Stimulated activated CD8-positive, alpha-beta memory T cell treated with anti-CD3 and anti-CD28 coated beads, Interleukin-4, amount 100 ng/mL, for 24 hours (primary cell): ENCODE measurements at regions not wholly inside any gene's neighbourhood (a gene's known extent, or its start where the extent isn't known, plus 50 kb on each side); places are given as distances from the start of the nearest gene placed in this dataset.

Experiments used
- DNase-seq: peaks from one replicate; pipeline ENCODE4 v3.0.0-alpha.2; 2020; ENCODE audit warnings: low read depth

DNA sequence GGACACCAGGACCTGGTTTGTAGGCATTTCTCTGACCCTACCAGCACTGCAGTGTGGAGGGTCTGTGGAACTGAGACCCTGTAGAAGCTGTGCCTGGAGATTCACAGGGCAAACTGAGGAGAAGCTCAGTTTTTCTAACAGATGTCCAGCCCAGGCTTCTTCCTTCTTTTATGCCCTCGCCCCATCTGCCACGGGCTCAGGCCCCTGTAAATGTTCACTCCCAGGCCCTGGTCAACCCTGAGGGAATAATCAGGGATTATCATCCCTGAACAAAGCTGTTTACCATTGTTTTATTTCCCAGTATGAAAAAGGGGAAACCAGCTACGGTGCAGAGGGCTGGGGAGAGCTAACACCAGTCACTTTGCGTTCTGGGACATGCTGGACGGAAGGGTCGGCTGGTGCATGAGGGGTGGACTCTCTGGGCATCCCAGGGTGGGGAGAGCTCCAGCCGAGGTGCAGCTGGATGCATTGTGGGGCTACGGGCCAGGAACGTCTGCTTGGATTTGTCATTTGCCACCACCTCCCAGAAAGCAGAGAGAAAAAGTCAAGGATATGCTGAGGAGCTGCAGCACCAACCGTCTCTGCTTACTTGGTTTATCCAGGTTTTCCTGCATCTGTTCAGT, 183.8 kb downstream of the TFCP2L1 start:
- DNase-seq: no peak

DNA sequence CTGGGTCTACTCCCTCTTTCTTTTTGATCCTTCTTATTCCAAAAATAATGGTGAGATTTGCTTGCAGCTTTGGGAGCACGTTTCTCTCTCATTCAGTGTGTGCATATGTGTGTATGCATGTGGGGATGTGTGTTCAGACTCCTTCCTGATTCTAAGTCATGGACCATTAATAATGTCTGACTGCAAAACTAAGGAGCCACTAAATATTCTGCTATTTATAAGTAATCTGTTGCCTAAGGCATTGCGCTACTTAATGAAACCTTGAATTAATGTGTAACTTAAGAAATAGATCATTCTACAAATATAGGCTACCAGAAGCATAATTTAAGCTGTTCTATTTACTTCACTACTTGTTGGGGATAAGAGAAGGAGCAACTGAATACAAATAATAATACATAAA, 182.1 kb downstream of the TFCP2L1 start:
- DNase-seq: no peak

DNA sequence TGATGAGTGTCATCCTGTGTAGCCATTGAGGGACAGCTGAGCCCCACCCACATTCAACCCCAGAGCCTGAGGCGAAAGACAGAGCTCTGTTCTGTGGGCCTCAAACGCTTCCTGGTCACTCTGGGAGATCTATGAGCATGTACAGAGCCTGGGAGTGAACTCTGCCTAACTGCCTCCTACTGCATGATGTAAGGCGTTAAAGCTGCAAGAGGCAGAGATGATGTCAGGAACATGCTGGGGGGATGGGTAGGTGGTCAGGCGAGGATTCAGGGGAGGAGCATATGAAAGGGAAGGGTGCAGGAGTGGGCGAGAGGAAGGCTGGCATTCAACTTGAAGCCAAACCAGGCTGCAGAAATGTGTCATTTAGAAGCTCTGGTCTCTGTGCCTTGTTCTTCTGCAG, 181.0 kb downstream of the TFCP2L1 start:
- DNase-seq: no peak

DNA sequence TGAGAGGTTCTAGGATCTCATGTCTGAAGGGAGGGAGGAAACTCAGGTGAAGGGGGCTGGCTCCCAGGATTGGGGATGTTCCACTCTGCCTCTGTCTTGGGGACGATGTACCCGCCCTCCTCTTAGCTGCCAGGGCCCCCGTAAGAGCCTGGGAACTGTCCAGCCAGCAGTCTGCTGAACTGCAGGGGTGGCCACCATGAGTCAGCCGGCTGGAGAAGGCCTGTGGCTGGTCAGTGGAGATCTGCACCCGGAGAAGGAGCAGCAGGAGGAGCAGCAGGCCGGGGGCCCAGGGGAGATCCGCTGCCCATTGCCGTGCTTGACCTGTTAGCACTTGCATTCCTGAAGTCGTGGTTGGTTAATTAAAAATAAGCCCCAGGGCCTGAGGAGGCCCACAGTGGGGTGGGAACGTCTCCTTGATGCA, 180.3 kb downstream of the TFCP2L1 start:
- DNase-seq: no peak

DNA sequence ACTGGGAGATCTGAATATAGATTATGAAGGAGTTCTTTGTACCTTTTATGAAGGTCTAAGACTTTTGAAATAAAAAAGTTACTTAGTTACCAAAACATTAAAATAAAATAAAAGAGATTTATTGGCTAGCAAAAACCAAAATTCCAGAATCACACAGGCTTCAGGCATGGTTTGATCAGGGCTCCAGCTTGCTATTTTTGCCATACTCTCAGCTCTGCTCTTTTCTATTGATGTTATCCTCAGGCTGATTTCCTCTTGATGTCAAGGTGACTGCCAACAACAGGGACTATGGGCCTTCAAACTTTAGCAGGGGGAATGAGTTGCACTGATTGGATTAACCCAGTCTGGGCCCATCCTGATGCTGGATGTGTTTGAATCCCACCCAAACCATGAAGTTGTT, 174.1 kb downstream of the TFCP2L1 start:
- DNase-seq: no peak

DNA sequence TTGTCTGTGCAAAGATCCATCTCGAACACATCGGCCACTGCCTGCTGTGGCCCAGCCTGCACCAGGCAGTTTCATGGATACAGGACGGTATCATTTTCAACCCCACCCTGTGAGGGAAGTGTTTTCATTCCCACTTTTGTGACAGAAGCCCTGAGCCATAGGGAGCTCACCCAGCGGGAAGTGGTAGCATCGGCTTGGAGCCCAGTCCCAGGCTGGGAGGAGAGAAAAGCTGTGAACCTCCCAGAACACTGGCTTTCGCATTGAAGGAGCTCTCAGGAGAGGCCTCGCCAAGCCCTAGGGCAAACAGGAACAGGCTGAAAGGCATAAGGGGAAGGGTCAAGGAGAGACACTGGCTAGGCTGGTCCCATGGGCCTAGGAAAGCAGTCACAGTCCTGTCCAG, 166.1 kb downstream of the TFCP2L1 start:
- DNase-seq: no peak

DNA sequence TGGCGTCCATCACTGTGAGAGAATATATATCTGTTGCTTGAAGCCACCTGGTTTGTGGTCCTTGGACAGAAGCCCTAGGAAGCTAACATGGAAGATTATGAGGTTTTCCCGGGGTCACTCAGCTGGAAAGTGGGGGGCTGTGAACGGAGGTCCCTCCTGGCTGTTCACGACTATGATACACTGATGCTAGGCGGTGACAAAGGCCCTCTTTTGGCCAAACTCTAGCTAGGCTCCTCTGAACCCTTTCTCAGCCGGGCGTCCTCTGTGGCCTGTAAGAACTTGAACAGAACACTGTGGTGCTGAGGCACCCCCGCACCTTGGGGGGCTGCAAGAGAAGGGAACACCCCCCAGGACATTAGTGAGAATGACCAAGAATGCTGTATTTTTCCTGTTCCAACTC, 164.6 kb downstream of the TFCP2L1 start:
- no peak for DNase-seq

DNA sequence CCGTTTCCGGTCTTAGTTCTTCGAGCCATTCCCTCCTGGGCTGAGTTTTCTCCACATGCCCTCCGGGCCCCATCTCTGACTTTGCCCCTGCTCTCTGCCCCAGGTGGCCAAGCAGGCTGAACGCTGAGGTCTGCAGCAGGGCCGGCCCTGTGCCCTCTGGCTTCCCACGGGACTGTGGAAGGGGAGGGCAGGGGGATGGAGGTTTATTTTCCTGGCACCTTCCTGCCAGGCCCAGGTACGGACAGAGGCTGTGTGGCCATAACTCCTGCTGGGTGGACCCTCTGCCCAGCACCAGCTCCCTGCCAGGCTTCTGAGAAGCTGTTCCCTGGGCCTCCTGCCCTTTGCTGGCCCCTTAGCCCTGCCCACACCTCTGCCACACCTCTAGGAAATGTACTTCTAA, 164.0 kb downstream of the TFCP2L1 start:
- DNase-seq: no peak

DNA sequence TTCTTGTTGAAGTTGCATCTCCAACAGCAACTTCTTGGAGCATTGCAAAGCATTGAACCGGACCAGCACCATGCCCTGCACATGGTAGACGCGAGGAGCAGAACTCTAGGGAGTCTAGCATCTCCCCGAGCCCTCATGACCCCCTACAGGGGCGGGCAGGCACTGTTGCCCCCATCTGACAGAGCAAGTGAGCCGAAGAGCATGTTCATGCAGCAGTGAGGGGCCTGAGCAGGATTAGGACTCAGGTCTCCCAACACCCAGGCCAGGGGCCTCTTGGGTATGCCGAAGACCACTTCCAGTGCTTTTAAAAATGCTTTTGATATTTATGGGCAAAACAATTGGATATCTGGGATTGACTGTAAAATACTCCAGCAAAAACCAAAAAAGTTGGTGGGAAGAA, 163.3 kb downstream of the TFCP2L1 start:
- DNase-seq: no peak

DNA sequence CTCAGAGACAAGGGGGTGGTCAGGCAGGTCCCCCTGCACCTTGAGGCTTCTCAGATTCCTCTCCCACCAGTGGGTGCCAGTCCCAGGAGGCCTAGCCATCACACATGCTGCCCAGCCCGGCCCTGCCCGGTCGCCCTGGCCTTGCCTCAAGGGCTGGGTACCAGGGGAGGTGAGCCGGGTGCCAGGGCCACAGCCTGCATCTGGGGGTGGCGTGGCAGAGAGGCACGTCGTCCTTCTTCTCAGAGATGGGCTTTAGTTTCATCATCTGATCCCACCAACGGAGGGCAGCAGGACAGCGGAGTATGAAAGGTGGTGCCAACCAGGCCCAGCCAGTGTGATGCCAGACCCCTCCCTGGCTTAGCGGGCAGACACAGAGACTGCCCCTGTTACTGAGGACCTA, 161.7 kb downstream of the TFCP2L1 start:
- no peak for DNase-seq

DNA sequence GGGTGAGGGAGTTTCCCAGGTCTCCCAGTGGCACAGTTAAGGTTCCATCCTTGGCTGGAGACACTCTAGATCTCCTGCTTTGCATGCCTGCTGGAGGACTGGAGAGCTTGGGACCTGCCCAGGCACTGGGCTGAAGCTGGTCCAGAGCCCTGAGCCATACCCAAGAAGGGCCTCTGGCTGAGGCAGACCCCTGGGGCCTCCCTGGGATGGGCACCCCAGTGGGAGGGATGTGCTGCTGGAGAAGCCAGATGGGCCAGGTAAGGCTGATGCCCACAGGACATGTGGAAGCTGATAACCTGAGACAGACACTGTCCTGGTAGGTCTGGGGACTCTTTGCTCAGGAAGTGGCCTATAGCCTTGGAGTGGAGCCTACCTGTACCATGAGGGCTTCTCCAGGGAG, 160.7 kb downstream of the TFCP2L1 start:
- no peak for DNase-seq

DNA sequence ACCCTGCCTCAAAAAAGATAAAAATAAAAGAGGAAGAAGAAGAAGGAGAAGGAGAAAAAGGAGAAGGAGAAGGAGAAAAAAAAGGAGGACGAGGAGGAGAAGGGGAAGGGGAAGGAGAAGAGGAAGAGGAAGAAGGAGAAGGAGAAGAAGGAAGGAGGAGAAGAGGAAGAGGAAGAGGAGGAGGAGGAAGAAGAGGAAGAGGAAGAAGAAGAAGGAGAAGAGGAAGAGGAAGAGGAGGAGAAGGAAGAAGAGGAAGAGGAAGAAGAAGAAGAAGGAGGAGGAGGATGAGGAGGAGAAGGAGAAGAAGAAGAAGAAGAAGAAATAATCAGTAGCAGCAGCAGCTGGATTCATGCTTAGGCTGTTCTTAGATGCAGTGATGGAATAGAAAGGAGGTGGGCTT, 159.7 kb downstream of the TFCP2L1 start:
- no peak for DNase-seq

DNA sequence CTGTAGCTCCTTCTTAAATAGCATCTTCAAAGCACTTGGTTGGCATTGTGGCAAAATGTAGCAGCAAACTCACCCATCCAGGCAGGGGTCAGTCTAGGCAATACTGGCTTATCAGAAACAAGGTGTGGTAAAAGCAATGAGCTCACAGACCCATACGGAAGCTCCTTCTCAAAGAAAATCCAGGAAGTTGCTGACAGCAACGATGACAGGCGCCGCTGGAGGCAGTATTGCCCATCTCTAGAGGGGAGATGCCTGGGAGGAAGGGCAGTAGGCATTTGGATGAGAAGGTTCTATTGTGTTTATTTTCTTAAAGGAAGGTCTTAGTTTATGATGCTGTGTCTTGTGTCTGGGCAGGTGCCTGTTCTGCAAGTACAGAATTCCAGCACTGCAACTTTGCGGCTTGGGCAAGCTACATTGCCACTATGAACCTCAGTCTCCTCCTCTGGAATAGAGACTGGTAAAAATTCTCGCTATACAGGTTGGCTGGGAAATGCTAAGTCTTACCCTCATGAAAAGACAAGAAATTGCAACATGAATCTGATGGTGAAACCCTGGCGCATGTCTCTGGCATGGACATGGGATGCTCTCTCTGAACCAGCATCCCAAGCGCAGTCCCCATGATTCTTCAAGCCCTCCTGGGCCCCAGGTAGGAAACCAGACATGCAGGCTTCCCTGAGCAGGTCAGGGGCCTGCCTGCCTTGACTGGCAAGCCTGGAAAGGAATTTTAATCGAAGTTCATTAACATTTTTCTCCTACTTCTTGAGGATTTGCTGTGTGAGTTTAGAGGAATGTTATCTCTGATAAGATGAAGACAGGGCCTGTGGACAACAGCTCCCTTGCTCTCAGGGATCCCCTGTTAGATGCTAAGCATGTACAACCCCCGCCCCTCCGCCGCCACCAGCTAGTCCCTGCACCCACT, 156.0 kb downstream of the TFCP2L1 start:
- no peak for DNase-seq

DNA sequence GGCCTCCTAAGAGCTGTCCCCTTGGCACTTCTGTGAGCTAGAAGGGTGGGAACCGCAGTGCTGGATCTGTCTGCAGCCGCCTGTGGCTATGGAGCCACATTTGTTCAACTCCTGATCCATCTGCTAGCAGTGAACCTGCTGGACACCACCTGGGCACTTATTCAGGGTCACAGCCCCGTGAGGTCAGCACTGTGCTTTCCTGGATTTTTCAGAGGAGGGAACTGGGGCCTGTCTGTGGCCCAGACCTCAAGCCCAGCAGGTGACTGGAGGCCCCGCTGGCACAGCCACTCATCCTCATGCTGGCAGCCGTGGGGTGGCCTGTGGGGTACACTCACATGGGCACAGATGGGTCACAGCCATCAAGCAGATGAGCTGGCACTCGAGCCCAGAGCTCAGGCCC, 155.3 kb downstream of the TFCP2L1 start:
- DNase-seq: no peak

DNA sequence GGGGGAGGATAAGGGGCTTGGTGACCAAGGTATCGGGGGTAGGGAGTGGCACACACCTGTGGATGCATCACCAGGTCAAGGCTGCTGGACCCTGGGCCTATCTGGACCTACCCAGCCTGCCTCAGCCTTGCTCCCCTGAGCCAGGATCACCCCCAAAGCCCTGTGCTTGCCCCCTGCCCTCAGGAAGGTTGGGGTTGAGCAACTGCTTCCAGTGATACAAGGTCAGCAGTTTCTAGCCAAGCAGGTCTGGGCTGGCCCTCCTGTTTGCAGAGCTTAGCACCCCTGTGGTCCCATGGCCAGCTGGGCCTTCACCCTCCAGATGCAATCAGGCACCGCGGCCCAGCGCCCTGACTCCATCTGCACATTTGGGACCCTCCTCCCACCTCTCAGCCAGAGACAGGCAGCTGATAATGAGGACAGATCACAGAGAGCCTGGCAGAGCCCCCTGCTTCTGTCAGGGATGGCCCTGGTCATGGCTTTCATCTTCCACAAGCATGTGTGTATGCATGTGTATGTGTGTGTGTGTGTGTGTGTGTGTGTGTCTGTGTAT, 154.6 kb downstream of the TFCP2L1 start:
- DNase-seq: no peak

DNA sequence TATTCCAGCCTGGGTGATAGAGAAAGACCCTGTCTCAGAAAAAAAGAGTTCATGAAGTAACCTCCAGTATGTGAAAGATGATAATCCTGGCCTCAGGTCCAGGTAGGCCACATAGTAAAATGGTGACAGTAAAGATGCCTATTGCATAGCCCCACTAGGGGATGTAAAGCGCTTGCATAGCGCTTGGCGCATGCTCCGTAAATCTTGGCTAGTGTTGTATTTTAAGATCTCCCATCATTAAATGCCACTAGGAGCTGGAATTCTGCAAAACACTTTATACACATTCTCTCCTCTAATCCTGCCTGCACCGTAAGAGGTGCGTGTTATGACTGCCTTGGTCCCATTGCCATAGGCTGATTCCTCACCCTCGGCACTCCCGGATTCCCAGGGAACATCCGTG, 153.6 kb downstream of the TFCP2L1 start:
- DNase-seq: no peak

DNA sequence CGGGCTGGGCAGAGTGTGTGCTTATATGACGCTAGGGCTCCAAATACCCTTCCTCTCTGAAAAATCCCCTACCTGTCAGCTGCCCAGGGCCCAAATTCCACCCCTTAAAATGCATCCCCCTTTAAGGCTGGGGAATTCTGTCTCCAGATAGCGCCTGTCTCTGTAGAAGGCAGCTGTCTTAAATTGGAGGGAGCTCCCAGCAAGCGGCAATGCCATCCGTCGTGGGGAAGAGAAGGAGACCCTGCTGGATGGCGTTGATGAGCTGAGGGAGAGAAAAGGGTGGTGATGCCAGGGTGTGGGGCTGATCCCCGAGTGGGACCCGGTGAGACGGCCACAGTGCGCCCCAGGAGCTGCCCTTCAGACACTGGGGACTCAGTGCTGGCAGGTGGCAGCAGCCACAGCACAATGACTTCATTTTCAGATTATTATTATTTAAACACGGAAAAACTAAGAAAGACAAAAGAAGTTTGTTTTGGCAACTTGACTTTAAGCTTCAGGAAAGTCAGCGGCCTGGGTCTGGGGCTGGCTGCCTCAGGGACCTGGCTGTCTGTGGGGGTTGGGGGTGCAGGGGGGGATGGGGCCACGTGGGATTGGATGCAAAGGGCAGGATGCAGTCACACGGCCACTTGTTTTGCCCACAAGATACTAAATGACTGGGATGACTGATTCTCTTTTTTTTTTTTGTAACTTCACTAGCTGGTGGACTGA, 152.8 kb downstream of the TFCP2L1 start:
- DNase-seq: no peak

DNA sequence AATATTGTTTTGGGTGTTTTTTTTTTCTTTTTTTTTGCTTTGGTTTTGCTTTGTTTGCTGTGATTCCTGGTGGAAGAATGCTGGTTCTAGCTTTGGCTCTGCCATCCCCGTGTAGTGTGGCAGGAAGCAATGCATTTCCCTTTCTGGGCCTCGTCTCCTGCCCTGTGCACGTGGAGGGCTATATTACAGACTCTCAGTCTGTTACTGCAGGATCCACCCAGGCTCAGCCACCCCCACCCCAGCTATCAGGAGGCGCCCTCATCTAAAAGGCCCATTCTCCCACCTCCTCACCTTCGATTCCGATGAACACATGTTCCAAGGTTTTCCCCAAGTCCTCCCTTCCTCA, 152.3 kb downstream of the TFCP2L1 start:
- DNase-seq: no peak

DNA sequence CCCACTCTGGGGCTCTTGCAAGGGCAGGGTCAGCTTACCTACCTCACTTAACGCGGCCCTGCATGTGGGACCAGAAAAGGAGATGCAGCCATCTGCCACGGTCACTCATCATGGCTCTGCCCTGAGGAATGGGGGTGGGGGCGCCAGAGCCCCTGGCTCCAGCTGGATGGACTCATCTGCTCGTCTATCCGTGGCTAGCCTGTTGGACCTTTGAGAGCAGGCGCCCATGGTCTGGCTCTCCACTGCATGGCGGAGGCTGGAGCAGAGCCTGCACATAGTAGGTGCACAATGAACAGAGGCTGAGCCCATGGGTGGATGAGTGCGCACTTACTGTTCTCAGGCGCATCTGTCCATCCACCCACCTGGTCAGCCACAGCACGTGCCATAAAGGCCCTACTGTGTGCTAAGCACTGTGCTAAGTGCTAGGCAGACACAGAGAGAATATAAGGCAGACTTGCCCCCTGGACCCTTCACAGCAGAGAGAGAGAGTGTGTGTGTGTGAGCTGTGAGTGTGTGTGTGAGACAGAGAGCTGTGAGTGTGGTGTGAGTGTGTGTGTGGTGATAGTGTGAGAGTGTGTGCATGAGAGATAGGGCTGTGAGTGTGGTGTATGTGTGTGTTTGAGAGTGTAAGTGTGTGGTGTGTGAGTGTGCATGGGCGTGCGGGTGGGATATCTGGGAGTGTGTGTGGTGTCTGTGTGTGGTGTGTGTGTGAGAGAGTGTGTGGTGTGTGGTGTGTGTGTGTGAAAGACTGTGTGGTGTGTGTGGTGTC, 151.3 kb downstream of the TFCP2L1 start:
- no peak for DNase-seq

DNA sequence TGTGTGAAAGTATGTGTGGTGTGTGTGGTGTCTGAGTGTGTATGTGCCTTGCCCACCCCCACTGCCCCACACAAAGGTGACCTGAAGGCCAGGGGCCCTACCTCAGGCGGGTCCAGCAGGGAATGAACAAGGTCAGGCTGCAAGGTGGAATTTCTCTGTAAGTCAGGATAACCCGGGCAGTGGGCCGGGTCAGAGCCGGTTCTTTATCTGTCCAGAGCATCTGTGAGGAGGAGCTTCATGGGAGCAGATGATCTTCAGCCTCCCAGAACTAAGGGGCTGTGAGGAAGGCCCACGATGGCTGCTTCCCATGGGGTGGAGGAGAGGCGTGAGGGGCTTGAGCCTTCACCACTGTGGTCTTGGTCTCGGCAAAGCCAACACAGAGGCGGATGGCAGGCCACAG, 150.3 kb downstream of the TFCP2L1 start:
- DNase-seq: no peak

DNA sequence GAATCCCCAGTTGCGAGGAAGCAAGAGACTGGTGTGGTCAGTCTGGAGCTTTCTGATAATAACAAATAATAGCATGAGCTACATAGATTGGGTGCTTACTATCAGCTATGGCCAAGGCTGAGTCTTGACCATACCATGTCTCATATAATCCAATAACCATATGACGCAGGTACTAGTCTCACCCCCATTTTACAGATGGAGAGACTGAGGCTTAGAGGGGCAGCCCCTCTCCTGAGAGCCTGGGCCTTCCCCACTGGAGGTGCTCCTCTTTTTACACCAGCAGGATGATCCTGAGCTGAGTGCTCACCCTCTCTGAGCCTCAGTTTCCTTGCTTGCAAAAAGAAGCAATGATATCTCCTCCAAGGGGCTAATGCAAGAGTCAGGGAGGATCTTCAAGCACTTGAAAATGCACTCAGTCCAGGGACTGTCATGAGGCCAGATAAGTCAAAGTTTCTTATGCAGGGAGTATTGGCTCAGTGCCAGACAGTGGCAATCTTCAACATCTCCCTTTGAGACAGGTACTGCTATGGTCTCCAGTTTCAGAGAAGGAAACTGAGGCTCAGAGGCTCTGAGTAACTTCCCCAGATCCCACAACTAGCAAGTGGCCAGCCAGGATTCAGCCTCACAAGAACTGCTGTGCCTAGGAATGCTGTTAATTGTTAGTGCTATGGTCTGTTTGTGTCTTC, 149.7 kb downstream of the TFCP2L1 start:
- DNase-seq: no peak

DNA sequence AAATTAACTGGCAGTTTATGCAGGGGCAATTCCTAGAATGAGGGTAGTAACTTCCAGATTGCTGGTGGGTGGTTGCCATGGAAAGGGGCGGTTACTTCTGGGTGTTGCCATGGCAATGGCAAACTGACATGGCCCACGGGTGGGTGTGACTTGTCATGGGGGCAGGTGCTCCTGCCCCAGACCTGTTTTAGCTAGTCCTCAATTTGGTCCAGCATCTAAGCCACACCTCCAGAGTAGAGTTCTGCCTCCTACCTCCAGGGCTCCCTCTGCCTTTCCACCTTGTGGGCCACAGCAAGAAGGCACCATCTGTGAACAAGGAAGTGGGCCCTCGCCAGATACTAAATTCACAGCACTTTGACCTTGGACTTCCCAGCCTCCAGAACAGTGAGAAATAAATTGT, 148.7 kb downstream of the TFCP2L1 start:
- no peak for DNase-seq
